ENCODE measurements at regions not wholly inside any gene's neighbourhood (a gene's known extent, or its start where the extent isn't known, plus 50 kb on each side); places are given as distances from the start of the nearest gene placed in this dataset.

GRCh38 chr13:89255844-89256406 lies 1584.8 kb downstream of the SLITRK5 start:
- TF ChIP-seq CTCF (conservative IDR thresholded peaks at IDR 0.05; ENCODE audit: low read depth, low read length) (no peak), POLR2A (IDR thresholded peaks at IDR 0.05; ENCODE audit: low read depth, low read length) (no peak), BHLHE40 (IDR thresholded peaks at IDR 0.05; ENCODE audit: low read depth, low read length) (no peak), ELK1 (IDR thresholded peaks at IDR 0.05; ENCODE audit: borderline replicate concordance, low read depth, low read length) (no peak), RFX5 (IDR thresholded peaks at IDR 0.05; ENCODE audit: low read depth, low read length) (no peak)

Measured in IMR-90 (cell line).